ENCODE measurements at regions not wholly inside any gene's neighbourhood (a gene's known extent, or its start where the extent isn't known, plus 50 kb on each side); places are given as distances from the start of the nearest gene placed in this dataset.

DNA sequence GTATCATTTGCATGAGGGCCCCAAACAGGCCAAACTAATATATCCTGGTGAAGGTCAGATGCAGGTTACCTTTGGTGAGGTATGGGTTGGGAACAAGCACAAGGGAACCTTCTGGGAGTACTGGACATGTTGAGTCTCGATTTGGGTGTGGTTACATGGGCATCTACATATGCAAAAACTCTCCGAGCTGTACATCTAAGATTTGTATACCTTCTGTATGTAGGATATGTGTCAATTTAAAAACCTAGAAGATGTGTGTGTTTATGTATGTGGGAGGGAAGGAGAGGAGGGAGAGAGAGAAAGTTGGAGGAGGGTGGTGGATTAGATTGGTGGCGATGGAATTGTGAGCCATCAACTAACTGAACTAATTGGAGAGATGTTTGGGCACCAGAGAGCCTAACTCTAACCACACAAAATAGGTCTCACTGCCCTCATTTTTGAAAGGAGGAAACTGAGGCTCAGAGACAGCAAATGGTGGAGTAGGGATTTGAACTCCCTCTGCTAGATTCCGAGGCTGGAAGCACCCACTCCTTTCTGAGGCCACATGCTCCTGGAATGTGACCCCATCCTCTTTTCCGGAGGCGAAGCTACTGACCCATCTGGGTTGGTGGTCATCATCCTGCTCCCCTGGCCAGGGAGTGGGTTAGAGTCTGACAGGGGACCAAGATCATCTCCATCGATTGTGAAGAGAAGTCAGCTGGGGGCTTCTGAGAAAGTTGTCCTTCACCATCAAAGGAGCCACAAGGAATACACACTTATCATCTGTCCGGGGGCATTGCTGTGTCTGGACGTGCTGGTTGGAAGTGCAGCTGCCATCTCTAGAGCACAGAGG is 107.3 kb upstream of the MYCN start:
- Mint-ChIP-seq H3K4me1 (ENCODE audit: low read depth) (no peaks in the 10 kb centered on the region), H3K4me3 (no peak overlapping the region), H3K36me3 (ENCODE audit: insufficient read depth in 2 of 2) (no peaks in the 10 kb centered on the region), H3K27me3 (ENCODE audit: low read depth) (no peaks in the 10 kb centered on the region), H3K9me3 (no peaks in the 10 kb centered on the region), H3K27ac (no peak overlapping the region)
- ATAC-seq (replicated peaks in 1 of 2) (no peak), DNase-seq (no peak)

DNA sequence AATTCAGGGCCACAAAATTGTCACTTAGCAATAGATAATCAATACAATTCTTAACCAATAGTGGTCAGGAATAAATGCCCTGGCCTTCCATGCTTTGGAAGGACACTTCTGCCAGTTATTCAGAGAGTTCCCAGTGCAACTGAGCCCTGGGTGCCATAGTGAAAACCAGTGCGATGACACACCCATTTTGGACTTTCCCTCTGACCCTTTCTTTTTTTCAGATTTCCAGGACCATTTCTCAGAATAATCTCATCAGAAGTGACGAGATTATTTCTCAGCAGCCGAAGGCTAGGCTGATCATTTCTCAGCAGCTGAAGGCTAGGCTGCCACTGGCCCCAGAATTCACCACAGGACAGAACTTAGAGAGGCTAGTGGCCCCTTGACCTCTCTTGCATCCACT is 106.6 kb upstream of the MYCN start:
- DNase-seq, result no peak
- no peaks in the 10 kb centered on the region for H3K9me3 Mint-ChIP-seq
- no peak overlapping the region for H3K4me3 Mint-ChIP-seq
- H3K36me3 Mint-ChIP-seq (ENCODE audit: insufficient read depth in 2 of 2), result no peaks in the 10 kb centered on the region
- ATAC-seq (replicated peaks in 1 of 2), result no peak
- H3K27ac Mint-ChIP-seq, result no peak overlapping the region
- H3K27me3 Mint-ChIP-seq (ENCODE audit: low read depth), result no peaks in the 10 kb centered on the region
- no peaks in the 10 kb centered on the region for H3K4me1 Mint-ChIP-seq (ENCODE audit: low read depth)

DNA sequence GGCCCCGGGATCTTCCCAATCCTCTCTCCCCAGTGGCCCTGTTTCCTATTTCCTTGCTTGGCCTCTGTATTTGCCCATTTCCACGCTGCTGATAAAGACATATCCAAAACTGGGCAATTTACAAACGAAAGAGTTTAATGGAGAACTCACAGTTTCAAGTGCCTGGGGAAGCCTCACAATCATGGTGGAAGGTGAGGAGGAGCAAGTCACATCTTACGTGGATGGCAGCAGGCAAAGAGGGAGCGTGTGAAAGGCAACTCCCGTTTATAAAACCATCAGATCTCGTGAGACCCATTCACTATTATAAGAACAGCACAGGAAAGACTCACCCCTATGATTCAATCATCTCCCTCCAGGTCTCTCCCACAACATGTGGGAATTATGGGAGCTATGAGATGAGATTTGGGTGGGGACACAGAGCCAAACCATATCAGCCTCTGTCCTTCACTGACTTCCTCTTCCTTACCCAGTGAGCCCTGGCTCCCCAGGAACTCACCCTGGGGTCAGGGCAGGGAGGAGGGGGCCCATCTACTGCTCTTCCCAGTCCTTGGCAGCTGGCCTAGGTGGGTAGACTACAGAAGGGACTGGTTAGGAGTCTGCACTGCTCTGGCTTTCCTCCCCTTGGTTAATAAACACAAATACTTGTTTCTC is 105.8 kb upstream of the MYCN start:
- no peaks in the 10 kb centered on the region for H3K9me3 Mint-ChIP-seq
- H3K27me3 Mint-ChIP-seq (ENCODE audit: low read depth), result no peaks in the 10 kb centered on the region
- no peak for DNase-seq
- H3K27ac Mint-ChIP-seq, result no peak overlapping the region
- no peaks in the 10 kb centered on the region for H3K36me3 Mint-ChIP-seq (ENCODE audit: insufficient read depth in 2 of 2)
- H3K4me1 Mint-ChIP-seq (ENCODE audit: low read depth), result no peaks in the 10 kb centered on the region
- ATAC-seq (replicated peaks in 1 of 2), result no peak
- no peak overlapping the region for H3K4me3 Mint-ChIP-seq

DNA sequence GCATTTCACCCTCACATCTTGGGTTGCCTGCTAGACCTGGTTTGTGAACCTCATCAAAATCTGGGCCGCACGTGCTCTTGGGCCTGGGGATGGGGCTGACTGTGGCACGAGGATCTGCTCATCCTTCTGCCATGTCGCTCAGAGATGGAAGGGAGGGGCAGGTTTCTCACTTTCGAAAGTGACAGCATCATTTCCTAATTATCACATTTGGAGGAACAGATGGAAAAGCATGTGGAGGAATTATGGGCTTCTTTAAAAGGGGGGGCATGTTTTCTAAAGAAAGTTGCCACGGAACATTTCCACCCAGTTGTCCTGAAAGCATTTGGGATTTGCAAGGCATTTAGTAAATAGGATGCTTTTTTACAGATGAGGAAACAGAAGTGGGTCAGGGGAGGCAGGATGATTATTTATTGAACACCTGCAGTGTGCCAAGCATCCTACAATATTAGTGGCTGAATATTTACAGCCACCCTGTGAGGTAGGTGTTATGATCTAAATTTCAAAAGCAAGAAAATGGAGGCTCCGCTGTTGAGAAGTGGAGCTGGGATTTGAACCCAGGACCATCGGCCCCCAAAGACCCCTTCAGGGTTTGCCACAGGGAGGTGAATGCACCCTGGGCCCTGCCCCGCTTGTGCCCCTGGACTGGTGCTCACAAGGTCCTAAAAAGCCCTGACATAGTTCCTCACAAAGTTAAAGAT is 104.2 kb upstream of the MYCN start:
- H3K4me1 Mint-ChIP-seq (ENCODE audit: low read depth), result no peaks in the 10 kb centered on the region
- no peaks in the 10 kb centered on the region for H3K9me3 Mint-ChIP-seq
- no peaks in the 10 kb centered on the region for H3K36me3 Mint-ChIP-seq (ENCODE audit: insufficient read depth in 2 of 2)
- ATAC-seq (replicated peaks in 1 of 2), result no peak
- no peak for DNase-seq
- H3K4me3 Mint-ChIP-seq, result no peak overlapping the region
- H3K27me3 Mint-ChIP-seq (ENCODE audit: low read depth), result no peaks in the 10 kb centered on the region
- no peak overlapping the region for H3K27ac Mint-ChIP-seq

DNA sequence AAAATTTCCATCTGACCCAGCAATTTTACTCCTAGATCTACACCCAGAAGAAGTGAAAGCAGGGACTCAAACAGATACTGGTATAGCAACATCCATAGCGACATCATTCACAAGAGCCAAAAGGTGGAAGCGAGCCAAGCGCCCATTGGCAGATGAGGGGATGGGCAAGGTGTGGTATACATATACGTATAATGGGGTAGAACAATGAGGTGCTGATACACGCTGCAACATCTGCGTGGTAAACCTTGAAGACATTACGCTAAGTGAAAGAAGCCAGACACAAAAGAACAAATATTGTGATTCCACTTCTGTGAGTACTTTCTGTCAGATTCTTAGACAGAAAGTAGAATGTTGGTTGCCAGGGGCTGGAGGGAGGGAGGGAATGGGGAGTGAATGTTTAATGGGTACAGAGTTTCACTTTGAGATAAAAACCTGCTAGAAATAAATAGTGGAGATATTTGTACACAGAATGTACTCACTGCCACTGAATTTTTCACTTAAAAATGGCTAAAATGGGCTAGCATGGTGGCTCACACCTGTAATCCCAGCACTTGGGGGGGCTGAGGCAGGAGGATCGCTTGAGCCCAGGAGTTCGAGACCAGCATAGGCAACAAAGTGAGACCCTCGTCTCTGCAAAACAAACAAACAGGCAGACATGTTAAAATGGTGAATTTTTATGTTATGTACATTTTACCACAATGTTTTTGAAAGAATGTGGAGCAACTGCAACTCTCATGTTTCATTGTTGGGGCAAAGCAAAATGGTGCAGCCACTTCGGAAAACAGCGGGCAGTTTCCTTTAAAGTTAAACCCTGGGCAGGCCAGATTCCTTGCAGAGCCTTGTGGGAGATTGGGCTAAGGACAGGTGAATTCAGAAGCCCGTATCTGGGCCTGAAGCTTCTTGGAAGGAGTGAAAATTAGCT is 103.4 kb upstream of the MYCN start:
- Mint-ChIP-seq H3K27ac (no peak overlapping the region), H3K9me3 (no peaks in the 10 kb centered on the region)

DNA sequence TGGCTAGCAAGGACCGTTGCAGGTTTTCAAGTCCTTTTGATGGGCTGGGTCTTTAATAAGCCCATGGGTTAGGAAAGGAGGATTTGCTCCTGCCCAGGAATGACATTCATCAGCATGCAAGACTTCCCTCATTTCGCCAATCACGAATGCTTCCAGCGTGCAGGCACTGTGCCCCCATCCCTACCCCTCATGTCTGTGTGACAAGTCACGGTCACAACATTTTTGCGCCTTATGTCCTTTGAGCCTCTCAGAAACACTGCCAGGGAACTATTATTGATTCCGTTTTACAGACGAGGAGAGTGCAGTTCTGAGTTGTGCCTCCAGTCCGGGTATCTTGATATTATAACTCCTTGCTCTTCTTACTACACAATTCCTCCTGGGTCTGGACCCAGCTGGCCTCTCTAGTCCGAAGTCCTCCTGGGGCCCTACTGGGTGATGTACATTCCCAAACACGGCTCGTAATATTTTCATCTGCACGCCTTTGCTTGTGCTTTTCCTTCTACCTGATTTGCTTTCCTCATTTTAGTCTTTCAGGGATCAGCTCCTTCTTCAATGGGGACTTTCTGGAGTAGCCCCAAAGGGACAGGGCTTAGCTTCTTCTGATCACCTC is 101.8 kb upstream of the MYCN start:
- Mint-ChIP-seq H3K27me3 (ENCODE audit: low read depth) (no peaks in the 10 kb centered on the region), H3K27ac (no peak overlapping the region), H3K9me3 (no peaks in the 10 kb centered on the region), H3K4me1 (ENCODE audit: low read depth) (no peaks in the 10 kb centered on the region), H3K36me3 (ENCODE audit: insufficient read depth in 2 of 2) (no peaks in the 10 kb centered on the region), H3K4me3 (no peak overlapping the region)
- ATAC-seq (replicated peaks in 1 of 2), result no peak
- no peak for DNase-seq

More for the DNA sequence above, 103.4 kb upstream of the MYCN start:
- DNase-seq (no peak), ATAC-seq (replicated peaks in 1 of 2) (no peak)
- Mint-ChIP-seq H3K4me3 (no peak overlapping the region), H3K36me3 (ENCODE audit: insufficient read depth in 2 of 2) (no peaks in the 10 kb centered on the region), H3K27me3 (ENCODE audit: low read depth) (no peaks in the 10 kb centered on the region), H3K4me1 (ENCODE audit: low read depth) (no peaks in the 10 kb centered on the region)

DNA sequence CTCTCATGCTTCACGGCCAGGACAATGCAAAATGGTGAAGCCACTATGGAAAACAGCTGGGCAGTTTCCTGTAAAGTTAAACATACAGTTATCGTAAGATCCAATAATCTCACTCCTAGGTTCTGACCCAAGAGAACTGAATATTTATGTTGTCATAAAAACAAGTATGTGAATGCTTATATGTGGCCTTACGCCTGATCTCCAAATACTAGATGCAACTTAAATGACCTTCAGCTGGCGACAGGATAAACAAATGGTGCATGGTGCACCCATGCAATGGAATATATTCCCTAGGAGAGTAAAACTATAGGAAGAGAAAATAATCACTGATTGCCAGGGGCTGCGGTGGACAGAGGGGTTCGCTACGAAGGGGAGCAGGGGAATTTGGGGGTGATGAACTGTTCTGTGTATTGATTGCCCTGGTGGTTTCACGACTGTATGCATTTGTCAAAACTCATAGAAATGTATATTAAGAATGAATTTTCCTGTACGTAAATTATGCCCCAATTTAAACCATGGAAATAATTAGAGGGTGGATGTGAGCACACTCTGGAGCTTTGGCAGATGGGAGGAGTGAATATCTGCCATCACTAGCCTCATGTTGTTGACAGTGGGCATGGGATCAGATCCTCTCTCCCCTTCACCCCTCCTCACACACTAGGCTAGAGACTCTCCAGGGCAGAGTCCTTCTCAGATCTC is 100.8 kb upstream of the MYCN start:
- Mint-ChIP-seq H3K4me3 (no peak overlapping the region), H3K27ac (no peak overlapping the region), H3K27me3 (ENCODE audit: low read depth) (no peaks in the 10 kb centered on the region), H3K9me3 (no peaks in the 10 kb centered on the region), H3K36me3 (ENCODE audit: insufficient read depth in 2 of 2) (no peaks in the 10 kb centered on the region), H3K4me1 (ENCODE audit: low read depth) (no peaks in the 10 kb centered on the region)
- ATAC-seq (replicated peaks in 1 of 2) (no peak), DNase-seq (no peak)

DNA sequence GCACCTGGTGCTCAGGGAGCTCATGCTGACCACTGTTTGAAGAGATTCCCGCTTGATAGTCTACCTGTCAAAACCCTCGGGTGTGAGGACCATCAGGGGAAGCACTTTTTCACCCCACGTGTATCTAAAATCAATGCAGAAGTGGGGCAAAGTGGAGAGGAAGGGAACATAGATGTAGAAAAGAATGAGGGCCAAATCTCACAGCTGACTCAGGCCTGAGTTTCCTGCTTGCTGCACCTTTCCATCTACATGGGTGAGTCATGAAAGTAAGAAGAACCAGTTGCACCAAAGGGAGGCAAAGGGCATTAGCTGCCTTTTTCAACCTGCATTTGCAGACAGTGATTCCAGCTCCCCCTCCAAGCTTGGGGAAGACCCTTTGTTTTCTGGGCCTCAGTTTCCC is 100.2 kb upstream of the MYCN start:
- Mint-ChIP-seq H3K9me3 (no peaks in the 10 kb centered on the region), H3K4me1 (ENCODE audit: low read depth) (no peaks in the 10 kb centered on the region), H3K27ac (no peak overlapping the region), H3K27me3 (ENCODE audit: low read depth) (no peaks in the 10 kb centered on the region), H3K4me3 (no peak overlapping the region), H3K36me3 (ENCODE audit: insufficient read depth in 2 of 2) (no peaks in the 10 kb centered on the region)
- DNase-seq (no peak), ATAC-seq (replicated peaks in 1 of 2) (no peak)

DNA sequence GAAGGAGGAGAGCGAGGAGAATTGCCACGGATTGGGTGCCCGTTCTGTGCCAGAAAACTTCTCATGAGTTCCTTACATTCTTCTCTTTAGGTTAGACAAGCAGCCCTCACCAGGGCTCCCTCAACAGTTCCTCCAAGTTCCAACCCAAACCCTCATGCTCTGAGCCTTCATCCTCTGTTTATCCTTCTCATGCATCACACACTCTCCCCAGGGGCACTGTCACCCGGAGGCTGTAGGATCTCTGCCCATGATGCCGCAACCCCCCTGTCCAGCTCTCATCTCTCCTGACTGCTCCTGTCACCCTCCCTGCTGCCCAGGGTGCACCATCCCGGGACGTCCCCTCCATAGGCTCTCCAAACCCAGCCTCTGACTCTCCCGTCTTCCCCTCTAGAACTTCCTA is 99.4 kb upstream of the MYCN start:
- Mint-ChIP-seq H3K36me3 (ENCODE audit: insufficient read depth in 2 of 2) (no peaks in the 10 kb centered on the region), H3K27ac (no peak overlapping the region), H3K9me3 (no peaks in the 10 kb centered on the region), H3K4me3 (no peak overlapping the region), H3K27me3 (ENCODE audit: low read depth) (no peaks in the 10 kb centered on the region), H3K4me1 (ENCODE audit: low read depth) (no peaks in the 10 kb centered on the region)
- no peak for ATAC-seq (replicated peaks in 1 of 2)
- DNase-seq, result no peak

DNA sequence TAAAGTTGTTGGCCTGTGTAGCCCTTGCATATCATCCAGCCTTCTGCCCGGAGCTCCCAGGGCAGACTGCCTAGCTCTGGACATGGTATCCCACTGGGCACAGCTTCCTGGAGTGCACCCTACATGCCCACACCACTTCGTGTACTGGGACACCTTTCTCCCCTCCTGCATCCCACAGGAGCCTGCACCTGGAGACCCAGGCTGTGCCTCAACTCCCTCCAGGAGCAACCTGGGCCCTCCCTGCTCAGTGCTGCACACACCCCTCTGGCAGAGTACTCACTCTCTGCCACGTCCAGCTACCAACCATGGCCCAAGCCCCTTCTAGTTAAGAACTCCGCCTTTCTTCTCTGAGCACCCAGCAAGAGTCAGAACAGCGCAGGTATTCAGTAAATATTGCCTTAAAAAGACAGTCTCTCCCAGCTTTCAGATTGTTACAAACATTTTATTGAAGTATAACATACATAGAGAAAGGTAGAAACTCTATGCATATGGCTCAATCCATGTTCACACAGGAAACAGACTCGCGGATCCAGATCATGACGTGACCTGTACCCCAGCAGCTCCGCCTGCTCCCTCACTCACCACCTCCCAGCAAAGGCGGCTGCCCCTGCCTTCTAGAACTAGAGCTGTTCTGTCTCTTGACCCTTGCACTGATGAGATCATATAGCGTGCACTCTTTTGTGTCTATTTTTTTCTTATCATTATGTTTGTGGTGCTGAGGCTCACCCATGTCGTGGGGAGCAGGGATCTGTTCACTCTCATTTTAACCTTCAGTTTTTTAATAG is 98.4 kb upstream of the MYCN start:
- no peaks in the 10 kb centered on the region for H3K36me3 Mint-ChIP-seq (ENCODE audit: insufficient read depth in 2 of 2)
- DNase-seq (no peak), ATAC-seq (replicated peaks in 1 of 2) (no peak)
- H3K27ac Mint-ChIP-seq, result no peak overlapping the region
- no peaks in the 10 kb centered on the region for H3K4me1 Mint-ChIP-seq (ENCODE audit: low read depth)
- H3K4me3 Mint-ChIP-seq, result no peak overlapping the region
- peaks cover 0 to under 1% of the 10 kb centered on the region in 2 donors for H3K9me3 Mint-ChIP-seq
- H3K27me3 Mint-ChIP-seq (ENCODE audit: low read depth), result no peaks in the 10 kb centered on the region

DNA sequence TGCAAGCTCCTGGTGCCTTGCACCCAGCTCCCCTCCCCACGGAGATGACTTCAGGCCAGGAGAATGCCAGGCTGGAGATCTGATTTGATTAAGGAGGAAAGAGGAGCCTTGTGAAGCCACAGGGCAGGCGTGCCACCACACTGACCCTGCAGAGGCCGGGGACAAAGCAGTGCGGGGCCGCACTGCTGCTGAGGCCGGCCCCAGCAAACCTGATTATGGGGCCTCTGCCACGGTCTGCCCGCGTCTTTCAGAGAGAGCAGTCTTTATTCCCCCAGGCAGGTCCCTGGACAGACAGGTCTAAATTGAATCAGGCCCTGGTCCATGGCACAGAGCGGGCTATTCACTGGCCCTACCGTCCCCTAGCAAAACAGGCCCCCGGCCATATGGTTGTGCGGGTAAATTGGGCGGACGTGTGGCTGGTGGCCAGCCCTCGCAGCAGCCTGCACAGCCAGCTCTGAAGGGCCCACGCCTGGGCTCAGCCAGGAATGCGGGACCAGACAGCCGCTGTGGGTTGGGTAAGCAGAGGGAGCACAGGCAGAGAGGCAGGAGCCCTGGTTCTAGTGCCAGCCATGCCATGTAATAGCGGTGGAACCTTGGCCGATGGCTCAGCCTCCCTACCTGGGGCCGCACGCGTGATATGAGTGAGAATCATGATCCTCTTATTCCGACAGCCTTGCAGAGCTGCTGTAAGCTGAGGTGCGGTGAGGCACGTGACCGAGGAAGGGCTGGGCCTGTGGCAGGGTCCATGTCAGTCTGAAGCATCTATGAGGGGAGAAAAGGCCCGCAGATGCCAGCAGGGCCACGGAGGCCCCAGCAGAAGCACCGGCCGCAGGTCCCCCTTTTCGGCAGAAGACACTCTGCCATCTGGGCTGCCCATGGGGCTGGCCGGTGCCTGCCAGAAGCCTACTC is 97.3 kb upstream of the MYCN start:
- no peak for DNase-seq
- peaks cover 0 to 2% of the 10 kb centered on the region in 2 donors for H3K36me3 Mint-ChIP-seq (ENCODE audit: insufficient read depth in 2 of 2)
- ATAC-seq (replicated peaks in 1 of 2), result no peak
- no peak overlapping the region for H3K27ac Mint-ChIP-seq
- H3K27me3 Mint-ChIP-seq (ENCODE audit: low read depth), result no peaks in the 10 kb centered on the region
- no peaks in the 10 kb centered on the region for H3K4me1 Mint-ChIP-seq (ENCODE audit: low read depth)
- H3K9me3 Mint-ChIP-seq, result peaks cover 3 to 4% of the 10 kb centered on the region in 2 donors
- H3K4me3 Mint-ChIP-seq, result no peak overlapping the region

Measured in activated T-cell treated with anti-CD3 and anti-CD28 coated beads, Interleukin-2, amount 50 U/mL, for 72 hours (primary cell).